GM13976 (cell line): ENCODE measurements at regions not wholly inside any gene's neighbourhood (a gene's known extent, or its start where the extent isn't known, plus 50 kb on each side); places are given as distances from the start of the nearest gene placed in this dataset.

Source experiments
- DNase-seq: peaks from one replicate; pipeline ENCODE4 v3.0.0; 2012; ENCODE audit warnings: low spot score
- in situ Hi-C: fragments of 300-500 bp; cut with MboI; formaldehyde crosslinking; loops from one replicate; pipeline ENCODE4 v1.12.0; 2022; ENCODE audit warnings: low sequenced_read_pairs, mixed read lengths, inconsistent platforms; ENCODE audit not compliant: unreplicated experiment
- TF ChIP-seq, protein P1 (sequence below): IDR thresholded peaks from 2 replicates; pipeline ENCODE4 v1.5.1; 2012; ENCODE audit warnings: borderline replicate concordance, mild to moderate bottlenecking; ENCODE audit not compliant: insufficient read depth; ENCODE audit errors: extremely low read depth, missing control alignments, control extremely low read depth

DNA sequence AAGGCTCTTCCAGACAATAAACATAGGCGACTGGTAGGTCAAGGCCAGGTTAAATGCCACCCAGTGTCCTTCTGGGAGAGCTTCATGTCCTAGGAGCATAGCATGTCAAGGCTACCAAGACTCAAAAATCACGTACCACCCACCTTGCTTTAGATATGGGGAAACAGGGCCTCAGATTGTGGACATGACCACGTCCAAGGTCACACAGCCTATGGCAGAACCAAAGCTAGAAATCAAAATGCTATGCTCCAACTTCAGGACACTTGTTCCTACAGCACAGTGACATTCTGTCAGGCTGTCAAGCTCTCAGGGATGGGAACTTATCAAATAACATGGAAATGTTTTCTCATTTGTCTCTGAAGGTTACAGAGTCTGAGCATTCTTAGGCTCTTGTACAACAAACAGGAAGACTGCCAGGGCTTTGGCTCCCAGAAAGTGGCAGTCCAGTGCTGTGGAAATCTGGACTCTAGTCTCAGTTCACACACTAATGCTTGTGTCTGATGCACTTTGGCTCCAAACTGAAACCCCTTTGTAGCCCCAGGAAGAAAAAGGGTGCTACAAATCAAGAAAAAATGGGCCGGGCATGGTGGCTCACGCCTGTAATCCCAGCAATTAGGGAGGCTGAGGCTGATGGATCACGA is 170.4 kb upstream of the LPP start:
- TF ChIP-seq, protein P1, sequence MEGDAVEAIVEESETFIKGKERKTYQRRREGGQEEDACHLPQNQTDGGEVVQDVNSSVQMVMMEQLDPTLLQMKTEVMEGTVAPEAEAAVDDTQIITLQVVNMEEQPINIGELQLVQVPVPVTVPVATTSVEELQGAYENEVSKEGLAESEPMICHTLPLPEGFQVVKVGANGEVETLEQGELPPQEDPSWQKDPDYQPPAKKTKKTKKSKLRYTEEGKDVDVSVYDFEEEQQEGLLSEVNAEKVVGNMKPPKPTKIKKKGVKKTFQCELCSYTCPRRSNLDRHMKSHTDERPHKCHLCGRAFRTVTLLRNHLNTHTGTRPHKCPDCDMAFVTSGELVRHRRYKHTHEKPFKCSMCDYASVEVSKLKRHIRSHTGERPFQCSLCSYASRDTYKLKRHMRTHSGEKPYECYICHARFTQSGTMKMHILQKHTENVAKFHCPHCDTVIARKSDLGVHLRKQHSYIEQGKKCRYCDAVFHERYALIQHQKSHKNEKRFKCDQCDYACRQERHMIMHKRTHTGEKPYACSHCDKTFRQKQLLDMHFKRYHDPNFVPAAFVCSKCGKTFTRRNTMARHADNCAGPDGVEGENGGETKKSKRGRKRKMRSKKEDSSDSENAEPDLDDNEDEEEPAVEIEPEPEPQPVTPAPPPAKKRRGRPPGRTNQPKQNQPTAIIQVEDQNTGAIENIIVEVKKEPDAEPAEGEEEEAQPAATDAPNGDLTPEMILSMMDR = no peak
- in situ Hi-C loops = no loop called here
- no peak for DNase-seq

DNA sequence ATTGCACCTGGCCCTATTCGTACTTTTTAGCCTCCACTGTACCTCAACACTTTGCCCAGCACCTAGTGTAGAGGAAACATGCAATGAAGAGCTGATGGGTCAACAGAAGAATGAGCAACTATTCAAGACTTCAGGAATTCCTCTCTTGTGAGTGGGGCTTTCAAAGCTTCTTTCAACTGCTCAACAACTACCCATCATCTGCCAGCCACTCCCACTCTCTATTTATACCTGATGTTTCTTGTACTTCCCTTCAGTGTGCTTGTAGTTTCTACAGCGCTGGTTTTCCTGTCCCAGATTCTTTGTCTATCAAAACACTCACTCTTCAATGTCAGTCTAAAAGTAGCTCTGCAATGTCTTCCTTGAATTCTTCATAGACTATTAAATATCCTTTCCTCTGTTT is 168.3 kb upstream of the LPP start:
- TF ChIP-seq, protein P1 = no peak
- DNase-seq = no peak
- in situ Hi-C loops = no loop called here

DNA sequence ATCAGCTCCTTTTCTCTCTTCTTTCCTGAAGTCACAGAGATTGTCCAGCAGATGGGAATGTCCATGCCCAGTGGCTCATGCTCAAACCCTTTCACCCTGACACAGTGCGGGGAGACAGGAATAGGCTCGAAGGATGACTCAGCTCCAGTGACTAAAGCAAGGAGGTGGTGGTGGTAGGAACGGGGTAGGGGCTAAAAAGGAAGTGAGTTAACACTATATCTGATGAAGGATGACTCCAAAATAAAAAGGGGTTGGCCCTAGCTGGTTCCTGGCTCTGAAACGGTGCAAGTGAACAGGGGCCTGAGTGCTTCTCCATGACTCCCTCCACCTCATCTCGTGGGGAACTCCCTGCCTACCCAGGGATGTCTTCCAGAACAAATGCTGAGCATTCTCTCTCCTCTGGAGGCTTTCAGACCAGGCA is 167.4 kb upstream of the LPP start:
- no peak for DNase-seq
- TF ChIP-seq, protein P1 = no peak
- in situ Hi-C loops = no loop called here

DNA sequence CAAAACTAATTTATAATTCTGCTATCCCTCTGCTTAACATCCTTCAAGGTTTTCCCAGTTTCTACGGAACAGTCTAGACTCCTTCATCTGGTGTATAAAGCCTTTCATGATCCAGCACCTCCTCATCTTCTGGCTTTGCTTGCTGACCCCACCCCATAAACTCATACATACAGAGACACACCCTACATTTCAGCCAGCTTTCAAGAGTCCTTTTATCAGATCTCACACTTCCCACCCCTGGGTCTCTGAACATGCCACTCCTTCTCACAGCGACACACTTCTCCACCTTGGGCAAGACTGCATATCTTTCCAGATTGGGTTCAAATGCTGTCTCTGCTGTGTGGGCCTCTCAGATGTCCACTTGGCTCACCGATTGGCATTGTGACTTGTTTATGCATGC is 166.8 kb upstream of the LPP start:
- no peak for DNase-seq
- TF ChIP-seq, protein P1 = no peak
- in situ Hi-C loops = no loop called here

DNA sequence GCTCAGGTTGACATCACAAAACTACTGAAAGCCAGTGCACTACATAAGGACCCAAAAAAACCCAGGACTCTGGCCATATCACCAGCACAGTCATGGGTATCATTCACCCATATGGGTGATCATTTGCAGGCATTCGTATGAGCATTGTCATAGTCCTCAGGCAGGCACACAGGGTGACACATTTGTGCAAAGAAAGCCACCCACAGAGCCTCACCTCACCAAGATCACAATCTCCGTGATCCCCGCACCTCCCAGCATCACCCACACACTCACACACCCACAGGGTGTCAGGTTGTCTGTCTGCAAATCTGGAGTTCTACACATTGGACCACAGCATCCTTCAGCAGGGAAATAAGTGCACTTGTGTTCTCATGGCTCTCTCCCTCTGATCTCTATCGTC is 166.0 kb upstream of the LPP start:
- in situ Hi-C loops = no loop called here
- TF ChIP-seq, protein P1 = no peak
- DNase-seq = no peak

DNA sequence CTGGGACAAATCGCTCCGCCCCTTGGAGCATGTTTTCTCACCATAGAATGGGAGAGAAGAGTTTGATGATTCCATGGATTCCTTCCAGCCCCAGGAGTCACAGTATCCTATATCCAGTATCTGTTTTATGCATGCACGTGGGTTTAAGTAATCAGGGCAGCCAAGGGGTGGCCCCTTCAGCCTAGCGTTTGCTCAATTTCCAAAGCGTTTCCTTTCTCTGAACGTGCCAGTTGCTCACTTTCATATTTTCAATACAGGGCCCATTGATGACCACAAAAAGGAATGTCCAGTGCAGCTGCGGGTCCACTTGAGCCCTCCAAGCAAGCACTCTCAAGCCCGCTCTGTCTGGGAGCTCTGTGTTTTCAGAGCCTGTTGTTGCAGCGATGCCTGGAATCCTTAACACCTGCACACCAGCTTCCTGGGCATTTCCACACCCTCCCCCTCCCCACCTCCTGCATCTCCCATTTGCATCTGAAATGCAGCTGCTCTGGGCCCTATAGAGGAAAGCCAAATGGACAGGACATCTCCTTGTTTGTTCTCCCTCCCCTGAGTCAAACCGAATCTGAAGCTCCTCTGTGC is 164.3 kb upstream of the LPP start:
- no peak for DNase-seq
- in situ Hi-C loops = no loop called here
- TF ChIP-seq, protein P1 = no peak

DNA sequence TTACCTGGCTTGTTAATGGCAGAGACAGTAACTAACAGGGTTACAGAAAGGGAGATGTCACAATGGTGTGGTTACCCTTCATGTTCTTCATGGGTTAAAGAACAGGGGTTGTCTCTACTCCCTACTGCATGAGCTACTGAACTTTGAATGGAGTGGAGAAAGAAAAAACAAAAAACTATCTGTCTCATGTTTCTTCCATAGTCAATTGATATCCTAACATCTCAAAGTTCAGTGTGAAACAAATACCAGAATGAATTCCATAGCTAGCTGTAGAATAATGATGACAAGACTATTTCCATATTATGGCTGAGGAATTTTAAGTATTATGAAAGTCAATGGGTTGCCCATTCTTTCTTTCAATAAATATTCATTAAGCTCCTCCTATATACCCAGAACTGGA is 161.3 kb upstream of the LPP start:
- no peak for DNase-seq
- in situ Hi-C loops = no loop called here
- TF ChIP-seq, protein P1 = no peak
